ENCODE measurements at regions not wholly inside any gene's neighbourhood (a gene's known extent, or its start where the extent isn't known, plus 50 kb on each side); places are given as distances from the start of the nearest gene placed in this dataset.

- Histone ChIP-seq H3K9me3 (ENCODE audit: low read length) (no peaks in the 10 kb centered on the region), H3F3A (ENCODE audit: insufficient read depth, low read length, poor library complexity, severe bottlenecking) (no peaks in the 10 kb centered on the region), H3K79me2 (replicated peaks; ENCODE audit: insufficient read depth, low read length) (no peaks in the 10 kb centered on the region), H3K27me3 (ENCODE audit: insufficient read depth, low read depth, low read length) (no peaks in the 10 kb centered on the region), H3K36me3 (ENCODE audit: insufficient read depth, low read length) (no peaks in the 10 kb centered on the region), H3K9ac (ENCODE audit: low read length) (no peak overlapping the region), H3K9me2 (ENCODE audit: insufficient read depth, low read length) (no peaks in the 10 kb centered on the region), H2AFZ (ENCODE audit: low read depth, low read length) (no peak overlapping the region), H3K27ac (ENCODE audit: low read length) (no peak overlapping the region), H3K4me3 (ENCODE audit: low read length) (no peak overlapping the region), H3K4me2 (ENCODE audit: low read length) (no peak overlapping the region), H4K20me1 (ENCODE audit: insufficient read depth) (no peaks in the 10 kb centered on the region)
- no peak for TF ChIP-seq RAD21 (conservative IDR thresholded peaks at IDR 0.05)
- no peak for TF ChIP-seq EP300 (conservative IDR thresholded peaks at IDR 0.05; ENCODE audit: poor library complexity, severe bottlenecking)
- no peak for TF ChIP-seq MXI1 (conservative IDR thresholded peaks at IDR 0.05; ENCODE audit: poor library complexity, severe bottlenecking)
- TF ChIP-seq REST (IDR thresholded peaks at IDR 0.05; ENCODE audit: borderline replicate concordance) = no peak
- TF ChIP-seq POLR2AphosphoS5 (IDR thresholded peaks at IDR 0.05) = no peak
- no peak for TF ChIP-seq TAF1 (IDR thresholded peaks at IDR 0.05; ENCODE audit: low read depth)
- TF ChIP-seq CTCF (IDR thresholded peaks at IDR 0.05; ENCODE audit: poor library complexity, severe bottlenecking) = no peak
- TF ChIP-seq EZH2 (IDR thresholded peaks at IDR 0.05; ENCODE audit: borderline replicate concordance, insufficient read depth, low read length, poor library complexity, severe bottlenecking) = no peak
Measured at GRCh38 chr4:185998791-185999190, 70.2 kb upstream of the TLR3 start.

GRCh38 chr4:185999207-185999606 lies 69.7 kb upstream of the TLR3 start:
- no peaks in the 10 kb centered on the region for H3K27me3 ChIP-seq (ENCODE audit: insufficient read depth, low read depth, low read length)
- no peaks in the 10 kb centered on the region for H3K9me3 ChIP-seq (ENCODE audit: low read length)
- H3K27ac ChIP-seq (ENCODE audit: low read length) = no peak overlapping the region
- no peaks in the 10 kb centered on the region for H3K9me2 ChIP-seq (ENCODE audit: insufficient read depth, low read length)
- H3K79me2 ChIP-seq (replicated peaks; ENCODE audit: insufficient read depth, low read length) = no peaks in the 10 kb centered on the region
- no peak overlapping the region for H3K9ac ChIP-seq (ENCODE audit: low read length)
- H2AFZ ChIP-seq (ENCODE audit: low read depth, low read length) = no peak overlapping the region
- H3K36me3 ChIP-seq (ENCODE audit: insufficient read depth, low read length) = no peaks in the 10 kb centered on the region
- no peaks in the 10 kb centered on the region for H3F3A ChIP-seq (ENCODE audit: insufficient read depth, low read length, poor library complexity, severe bottlenecking)
- TF ChIP-seq SMC3 (conservative IDR thresholded peaks at IDR 0.05; ENCODE audit: poor library complexity) (no peak), RAD21 (conservative IDR thresholded peaks at IDR 0.05) (no peak), EZH2 (IDR thresholded peaks at IDR 0.05; ENCODE audit: borderline replicate concordance, insufficient read depth, low read length, poor library complexity, severe bottlenecking) (no peak), MXI1 (conservative IDR thresholded peaks at IDR 0.05; ENCODE audit: poor library complexity, severe bottlenecking) (no peak), TAF1 (IDR thresholded peaks at IDR 0.05; ENCODE audit: low read depth) (no peak), REST (IDR thresholded peaks at IDR 0.05; ENCODE audit: borderline replicate concordance) (no peak), CTCF (IDR thresholded peaks at IDR 0.05; ENCODE audit: poor library complexity, severe bottlenecking) (no peak)
- H3K4me3 ChIP-seq (ENCODE audit: low read length) = no peak overlapping the region
- no peaks in the 10 kb centered on the region for H4K20me1 ChIP-seq (ENCODE audit: insufficient read depth)
- H3K4me2 ChIP-seq (ENCODE audit: low read length) = no peak overlapping the region
